ENCODE measurements at regions not wholly inside any gene's neighbourhood (a gene's known extent, or its start where the extent isn't known, plus 50 kb on each side); places are given as distances from the start of the nearest gene placed in this dataset.
A peak's percentile ranks its signal among the peaks of the same experiment; 100 is the strongest.

- ATAC-seq (ENCODE audit: low read depth): no peak
- Histone ChIP-seq H3K4me3 (ENCODE audit: severe bottlenecking) (no peak overlapping the region), H3K36me3 (ENCODE audit: low read depth) (no peaks in the 10 kb centered on the region), H3K27ac (ENCODE audit: poor library complexity, severe bottlenecking) (no peak overlapping the region), H3K27me3 (ENCODE audit: insufficient read depth, poor library complexity, severe bottlenecking) (no peaks in the 10 kb centered on the region), H3K9me3 (ENCODE audit: severe bottlenecking) (no peaks in the 10 kb centered on the region), H3K4me1 (ENCODE audit: insufficient read depth, poor library complexity, severe bottlenecking) (no peaks in the 10 kb centered on the region)
- DNase-seq (ENCODE audit: low spot score): no peak
- no peak for TF ChIP-seq CTCF (IDR thresholded peaks at IDR 0.05; ENCODE audit: poor library complexity, severe bottlenecking)
Observed at GRCh38 chr18:68288408-68288807, 426.5 kb downstream of the TMX3 start.

- no peaks in the 10 kb centered on the region for H3K4me1 ChIP-seq (ENCODE audit: insufficient read depth, poor library complexity, severe bottlenecking)
- DNase-seq (ENCODE audit: low spot score): no peak
- ATAC-seq (ENCODE audit: low read depth): no peak
- no peak overlapping the region for H3K4me3 ChIP-seq (ENCODE audit: severe bottlenecking)
- no peak overlapping the region for H3K27ac ChIP-seq (ENCODE audit: poor library complexity, severe bottlenecking)
- H3K27me3 ChIP-seq (ENCODE audit: insufficient read depth, poor library complexity, severe bottlenecking): no peaks in the 10 kb centered on the region
- H3K36me3 ChIP-seq (ENCODE audit: low read depth): no peaks in the 10 kb centered on the region
- no peak for TF ChIP-seq CTCF (IDR thresholded peaks at IDR 0.05; ENCODE audit: poor library complexity, severe bottlenecking)
- H3K9me3 ChIP-seq (ENCODE audit: severe bottlenecking): no peaks in the 10 kb centered on the region
Observed at GRCh38 chr18:68284236-68284780, 430.6 kb downstream of the TMX3 start.

GRCh38 chr18:68283834-68284233, 431.1 kb downstream of the TMX3 start:
- Histone ChIP-seq H3K36me3 (ENCODE audit: low read depth) (no peaks in the 10 kb centered on the region), H3K9me3 (ENCODE audit: severe bottlenecking) (no peaks in the 10 kb centered on the region), H3K4me3 (ENCODE audit: severe bottlenecking) (no peak overlapping the region), H3K27ac (ENCODE audit: poor library complexity, severe bottlenecking) (no peak overlapping the region), H3K27me3 (ENCODE audit: insufficient read depth, poor library complexity, severe bottlenecking) (no peaks in the 10 kb centered on the region), H3K4me1 (ENCODE audit: insufficient read depth, poor library complexity, severe bottlenecking) (no peaks in the 10 kb centered on the region)
- no peak for TF ChIP-seq CTCF (IDR thresholded peaks at IDR 0.05; ENCODE audit: poor library complexity, severe bottlenecking)
- no peak for DNase-seq (ENCODE audit: low spot score)
- no peak for ATAC-seq (ENCODE audit: low read depth)

- no peaks in the 10 kb centered on the region for H3K4me1 ChIP-seq (ENCODE audit: insufficient read depth, poor library complexity, severe bottlenecking)
- H3K4me3 ChIP-seq (ENCODE audit: severe bottlenecking): no peak overlapping the region
- ATAC-seq (ENCODE audit: low read depth) (no peak), DNase-seq (ENCODE audit: low spot score) (no peak)
- no peaks in the 10 kb centered on the region for H3K36me3 ChIP-seq (ENCODE audit: low read depth)
- no peak for TF ChIP-seq CTCF (IDR thresholded peaks at IDR 0.05; ENCODE audit: poor library complexity, severe bottlenecking)
- no peaks in the 10 kb centered on the region for H3K9me3 ChIP-seq (ENCODE audit: severe bottlenecking)
- no peak overlapping the region for H3K27ac ChIP-seq (ENCODE audit: poor library complexity, severe bottlenecking)
- no peaks in the 10 kb centered on the region for H3K27me3 ChIP-seq (ENCODE audit: insufficient read depth, poor library complexity, severe bottlenecking)
Observed at GRCh38 chr18:68282232-68282631, 432.7 kb downstream of the TMX3 start.

- DNase-seq (ENCODE audit: low spot score) (no peak), ATAC-seq (ENCODE audit: low read depth) (peak; percentile 80)
- no peak for TF ChIP-seq CTCF (IDR thresholded peaks at IDR 0.05; ENCODE audit: poor library complexity, severe bottlenecking)
- H3K27ac ChIP-seq (ENCODE audit: poor library complexity, severe bottlenecking): peak overlapping the region; percentile 15
- H3K9me3 ChIP-seq (ENCODE audit: severe bottlenecking): no peaks in the 10 kb centered on the region
- no peak overlapping the region for H3K4me3 ChIP-seq (ENCODE audit: severe bottlenecking)
- no peaks in the 10 kb centered on the region for H3K27me3 ChIP-seq (ENCODE audit: insufficient read depth, poor library complexity, severe bottlenecking)
- no peaks in the 10 kb centered on the region for H3K36me3 ChIP-seq (ENCODE audit: low read depth)
- no peaks in the 10 kb centered on the region for H3K4me1 ChIP-seq (ENCODE audit: insufficient read depth, poor library complexity, severe bottlenecking)
Observed at GRCh38 chr18:68275616-68276015, 439.3 kb downstream of the TMX3 start.

Data from RWPE2 (cell line).